CD14-positive monocyte (primary cell): ENCODE measurements at regions not wholly inside any gene's neighbourhood (a gene's known extent, or its start where the extent isn't known, plus 50 kb on each side); places are given as distances from the start of the nearest gene placed in this dataset.

ENCODE experiments used
- DNase-seq, 3 donors: peaks; one replicate each; pipeline ENCODE4 v3.0.0-alpha.2; 2011 to 2022
- H2AFZ ChIP-seq: 2 replicates; pipeline ENCODE4 v1.6.0; 2012; ENCODE audit warnings: mild to moderate bottlenecking, low read depth, low read length, inconsistent platforms; ENCODE audit not compliant: insufficient read depth, poor library complexity, severe bottlenecking
- H3K27ac ChIP-seq, 2 donors: 1 replicate in 1 of 2; 2 replicates in 1 of 2; pipeline ENCODE4 v1.5.1; 2012 to 2013; ENCODE audit warnings: low read length in 2 of 2, control low read depth in 1 of 2, inconsistent platforms in 1 of 2, low read depth in 1 of 2, mild to moderate bottlenecking in 1 of 2
- H3K27me3 ChIP-seq, 2 donors: one replicate each; pipeline versions ENCODE4 v1.6.0 to v1.6.1; 2011 to 2013; ENCODE audit warnings: low read length in 2 of 2; ENCODE audit not compliant: control insufficient read depth in 2 of 2, insufficient read depth in 2 of 2
- H3K36me3 ChIP-seq, 2 donors: replicated peaks in 1 of 2; 1 replicate in 1 of 2; 2 replicates in 1 of 2; pipeline versions ENCODE4 v1.5.1 to v1.6.1; 2012 to 2013; ENCODE audit warnings: low read length in 2 of 2, control low read depth in 1 of 2, inconsistent platforms in 1 of 2, mild to moderate bottlenecking in 1 of 2; ENCODE audit not compliant: insufficient read depth in 2 of 2, control insufficient read depth in 1 of 2
- H3K4me1 ChIP-seq, 2 donors: 1 replicate in 1 of 2; 2 replicates in 1 of 2; pipeline versions ENCODE4 v1.5.1 to v1.6.1; 2012 to 2013; ENCODE audit warnings: low read length in 2 of 2, control low read depth in 1 of 2, inconsistent platforms in 1 of 2, mild to moderate bottlenecking in 1 of 2, moderate library complexity in 1 of 2; ENCODE audit not compliant: insufficient read depth in 2 of 2, control insufficient read depth in 1 of 2
- H3K4me2 ChIP-seq: replicated peaks from 2 replicates; pipeline ENCODE3; 2012; ENCODE audit warnings: low read length, moderate library complexity, mild to moderate bottlenecking; ENCODE audit not compliant: poor library complexity, severe bottlenecking; ENCODE audit errors: extremely low read depth
- H3K4me3 ChIP-seq, 3 experiments: fragments of 200-600 bp in 1 of 3; sonication (generic) in 1 of 3; replicated peaks in 1 of 3; 1 replicate in 2 of 3; 2 replicates in 1 of 3; pipeline ENCODE4 v1.5.1; 2011 to 2013; ENCODE audit warnings: low read length in 3 of 3, mild to moderate bottlenecking in 3 of 3, control low read depth in 2 of 3, low read depth in 2 of 3, inconsistent platforms in 1 of 3, moderate library complexity in 1 of 3
- H3K79me2 ChIP-seq: 2 replicates; pipeline ENCODE4 v1.6.0; 2012; ENCODE audit warnings: mild to moderate bottlenecking, control low read depth, inconsistent platforms, low read length, moderate library complexity; ENCODE audit not compliant: insufficient read depth
- H3K9ac ChIP-seq: 2 replicates; pipeline ENCODE4 v1.6.0; 2017; ENCODE audit warnings: low read length, mild to moderate bottlenecking; ENCODE audit not compliant: insufficient read depth, poor library complexity, severe bottlenecking
- H3K9me3 ChIP-seq, 2 donors: replicated peaks in 1 of 2; 1 replicate in 1 of 2; 2 replicates in 1 of 2; pipeline versions ENCODE4 v1.5.1 to v1.6.1; 2012 to 2013; ENCODE audit warnings: low read length in 2 of 2, control low read depth in 1 of 2; ENCODE audit not compliant: control insufficient read depth in 1 of 2, insufficient read depth in 1 of 2
- H4K20me1 ChIP-seq: 2 replicates; pipeline ENCODE4 v1.6.0; 2012; ENCODE audit warnings: mild to moderate bottlenecking, low read length, control low read depth, moderate library complexity; ENCODE audit not compliant: insufficient read depth
- H3K27ac Mint-ChIP-seq, 7 donors: one replicate each; pipeline ENCODE4 v1.8.0; 2020; ENCODE audit warnings: mild to moderate bottlenecking in 7 of 7, mixed read lengths in 7 of 7, moderate library complexity in 6 of 7, inconsistent platforms in 2 of 7
- H3K27me3 Mint-ChIP-seq, 3 donors: one replicate each; pipeline ENCODE4 v1.8.0; 2021 to 2022; ENCODE audit warnings: low read depth in 3 of 3, mild to moderate bottlenecking in 3 of 3, mixed read lengths in 3 of 3, moderate library complexity in 3 of 3, inconsistent platforms in 1 of 3
- H3K36me3 Mint-ChIP-seq, 2 donors: one replicate each; pipeline ENCODE4 v1.8.0; 2020; ENCODE audit warnings: mixed read lengths in 2 of 2, inconsistent platforms in 1 of 2, mild to moderate bottlenecking in 1 of 2
- H3K4me1 Mint-ChIP-seq: one replicate; pipeline ENCODE4 v1.8.0; 2020; ENCODE audit warnings: mild to moderate bottlenecking, mixed read lengths
- H3K4me3 Mint-ChIP-seq, 2 donors: one replicate each; pipeline ENCODE4 v1.8.0; 2020; ENCODE audit warnings: mild to moderate bottlenecking in 2 of 2, mixed read lengths in 2 of 2, moderate library complexity in 1 of 2
- H3K9me3 Mint-ChIP-seq, 7 donors: one replicate each; pipeline ENCODE4 v1.8.0; 2020 to 2022; ENCODE audit warnings: mixed read lengths in 7 of 7, mild to moderate bottlenecking in 6 of 7, moderate library complexity in 6 of 7, inconsistent platforms in 2 of 7
- CTCF ChIP-seq: fragments of 200-600 bp; IDR thresholded peaks from one replicate; pipeline ENCODE4 v1.8.0; 2022; ENCODE audit warnings: antibody characterized with exemption, mild to moderate bottlenecking
- WGBS: methylation state at CpG from one replicate; pipeline ENCODE4 v1.1.5; 2013; ENCODE audit warnings: missing lambda C conversion rate; ENCODE audit not compliant: insufficient coverage; 5-methylcytosine and 5-hydroxymethylcytosine counted together
- intact Hi-C, 2 donors: fragments of 100-400 bp; cut with micrococcal nuclease; formaldehyde crosslinking; loops; one replicate each; pipeline versions ENCODE4 v1.15.0 to v1.15.1; 2023

GRCh38 chr2:111688482-111688881 lies 195.5 kb downstream of the ANAPC1 start:
- WGBS: 90% methylated on average over 2 of the region's 9 CpGs
- no peak overlapping the region for H3K4me3 ChIP-seq
- no peaks in the 10 kb centered on the region for H3K9me3 ChIP-seq
- H3K27me3 ChIP-seq: no peaks in the 10 kb centered on the region
- H3K4me1 ChIP-seq: no peaks in the 10 kb centered on the region
- Mint-ChIP-seq H3K27ac (no peak overlapping the region), H3K4me3 (no peak overlapping the region), H3K27me3 (peaks cover 0 to 8% (median 3%) of the 10 kb centered on the region in 3 donors), H3K4me1 (peaks cover 2% of the 10 kb centered on the region), H3K9me3 (no peaks in the 10 kb centered on the region), H3K36me3 (no peaks in the 10 kb centered on the region)
- H3K27ac ChIP-seq: no peak overlapping the region
- no peak overlapping the region for H3K9ac ChIP-seq
- TF ChIP-seq CTCF: no peak
- DNase-seq: no peak
- H3K36me3 ChIP-seq: no peaks in the 10 kb centered on the region
- H4K20me1 ChIP-seq: no peaks in the 10 kb centered on the region
- no peaks in the 10 kb centered on the region for H3K79me2 ChIP-seq
- H3K4me2 ChIP-seq: no peak overlapping the region
- no peak overlapping the region for H2AFZ ChIP-seq
- intact Hi-C loops: no loop called here

GRCh38 chr2:111689174-111689573 lies 194.8 kb downstream of the ANAPC1 start:
- DNase-seq: no peak
- Mint-ChIP-seq H3K27ac (peak overlapping the region in 1 of 7 donors; percentile 26), H3K36me3 (peaks cover 0 to 2% of the 10 kb centered on the region in 2 donors), H3K27me3 (peaks cover 0 to 8% (median 3%) of the 10 kb centered on the region in 3 donors), H3K9me3 (peaks cover 0 to 2% (median 0%) of the 10 kb centered on the region in 7 donors), H3K4me1 (peaks cover 2% of the 10 kb centered on the region), H3K4me3 (no peak overlapping the region)
- no peaks in the 10 kb centered on the region for H3K9me3 ChIP-seq
- H2AFZ ChIP-seq: no peak overlapping the region
- H3K4me2 ChIP-seq: no peak overlapping the region
- no peaks in the 10 kb centered on the region for H3K27me3 ChIP-seq
- H4K20me1 ChIP-seq: no peaks in the 10 kb centered on the region
- no peak overlapping the region for H3K9ac ChIP-seq
- no peak overlapping the region for H3K27ac ChIP-seq
- H3K4me1 ChIP-seq: no peaks in the 10 kb centered on the region
- H3K4me3 ChIP-seq: no peak overlapping the region
- no peaks in the 10 kb centered on the region for H3K79me2 ChIP-seq
- no peak for TF ChIP-seq CTCF
- no peaks in the 10 kb centered on the region for H3K36me3 ChIP-seq
- intact Hi-C loops: no loop called here
